ENCODE measurements at regions not wholly inside any gene's neighbourhood (a gene's known extent, or its start where the extent isn't known, plus 50 kb on each side); places are given as distances from the start of the nearest gene placed in this dataset.

- TF ChIP-seq ZIC2 (tag by site-specific recombination; IDR thresholded peaks at IDR 0.05) (no peak), ZBTB20 (tag by site-specific recombination; IDR thresholded peaks at IDR 0.05) (no peak), ZNF157 (tag by site-specific recombination; IDR thresholded peaks at IDR 0.05) (no peak), ZNF548 (tag by site-specific recombination; IDR thresholded peaks at IDR 0.05) (no peak), ZNF140 (tag by site-specific recombination; IDR thresholded peaks at IDR 0.05) (no peak), ZNF391 (tag by site-specific recombination; IDR thresholded peaks at IDR 0.05; ENCODE audit: borderline replicate concordance, low read depth) (no peak), ZNF596 (tag by site-specific recombination; IDR thresholded peaks at IDR 0.05) (no peak), TCF7L2 (IDR thresholded peaks at IDR 0.05; ENCODE audit: borderline replicate concordance, low read depth, low read length) (no peak), ZNF510 (tag by site-specific recombination; IDR thresholded peaks at IDR 0.05; ENCODE audit: insufficient replicate concordance) (no peak), SP2 (tag by site-specific recombination; IDR thresholded peaks at IDR 0.05) (no peak), ZNF37A (tag by site-specific recombination; IDR thresholded peaks at IDR 0.05) (no peak), ZNF660 (tag by site-specific recombination; IDR thresholded peaks at IDR 0.05) (no peak)
- Histone ChIP-seq H3K4me3 (ENCODE audit: low read depth, low read length) (no peak overlapping the region), H3K4me1 (ENCODE audit: control insufficient read depth, insufficient read depth, low read length) (no peaks in the 10 kb centered on the region), H3K27ac (ENCODE audit: extremely low read depth, low read depth, low read length) (no peak overlapping the region), H3K36me3 (ENCODE audit: control insufficient read depth in 2 of 2, insufficient read depth in 1 of 2, low read length in 2 of 2) (no peaks in the 10 kb centered on the region), H3K9me3 (ENCODE audit: control insufficient read depth, insufficient read depth, low read depth, low read length) (no peaks in the 10 kb centered on the region)
- ChIA-PET POLR2A (no interaction called here), CTCF (no interaction called here)
These were observed 64.8 kb upstream of the SGO1 start for GRCh38 chr3:20250786-20251185.

GRCh38 chr3:20250314-20250713 lies 64.3 kb upstream of the SGO1 start:
- CTCF ChIA-PET = no interaction called here
- Histone ChIP-seq H3K4me1 (ENCODE audit: control insufficient read depth, insufficient read depth, low read length) (no peaks in the 10 kb centered on the region), H3K9me3 (ENCODE audit: control insufficient read depth, insufficient read depth, low read depth, low read length) (no peaks in the 10 kb centered on the region), H3K4me3 (ENCODE audit: low read depth, low read length) (no peak overlapping the region), H3K36me3 (ENCODE audit: control insufficient read depth in 2 of 2, insufficient read depth in 1 of 2, low read length in 2 of 2) (no peaks in the 10 kb centered on the region), H3K27ac (ENCODE audit: extremely low read depth, low read depth, low read length) (no peak overlapping the region)
- TF ChIP-seq ZNF366 (tag by site-specific recombination; conservative IDR thresholded peaks at IDR 0.05) = no peak
- no peak for TF ChIP-seq KLF10 (tag by site-specific recombination; IDR thresholded peaks at IDR 0.05)
- TF ChIP-seq HOXC10 (CRISPR knock-in tag; IDR thresholded peaks at IDR 0.05) = no peak
- no peak for TF ChIP-seq SETDB1 (IDR thresholded peaks at IDR 0.05; ENCODE audit: insufficient read length, low read length)
- no peak for TF ChIP-seq ZNF513 (tag by site-specific recombination; IDR thresholded peaks at IDR 0.05)
- no peak for TF ChIP-seq ZNF670 (tag by site-specific recombination; IDR thresholded peaks at IDR 0.05; ENCODE audit: low read depth)
- TF ChIP-seq ZNF529 (tag by site-specific recombination; IDR thresholded peaks at IDR 0.05; ENCODE audit: insufficient replicate concordance) = no peak
- TF ChIP-seq GLIS1 (tag by site-specific recombination; IDR thresholded peaks at IDR 0.05) = no peak
- TF ChIP-seq ZNF184 (tag by site-specific recombination; IDR thresholded peaks at IDR 0.05) = no peak
- no peak for TF ChIP-seq MEIS1 (CRISPR knock-in tag; IDR thresholded peaks at IDR 0.05; ENCODE audit: borderline replicate concordance)
- TF ChIP-seq SCRT2 (tag by site-specific recombination; IDR thresholded peaks at IDR 0.05) = no peak
- POLR2A ChIA-PET = no interaction called here

GRCh38 chr3:20246662-20247061 lies 60.7 kb upstream of the SGO1 start:
- ChIA-PET POLR2A (no interaction called here), CTCF (no interaction called here)
- Histone ChIP-seq H3K36me3 (ENCODE audit: control insufficient read depth in 2 of 2, insufficient read depth in 1 of 2, low read length in 2 of 2) (no peaks in the 10 kb centered on the region), H3K4me1 (ENCODE audit: control insufficient read depth, insufficient read depth, low read length) (no peaks in the 10 kb centered on the region), H3K4me3 (ENCODE audit: low read depth, low read length) (no peak overlapping the region), H3K9me3 (ENCODE audit: control insufficient read depth, insufficient read depth, low read depth, low read length) (no peaks in the 10 kb centered on the region), H3K27ac (ENCODE audit: extremely low read depth, low read depth, low read length) (no peak overlapping the region)
- TF ChIP-seq ZBTB7A (tag by site-specific recombination; IDR thresholded peaks at IDR 0.05; ENCODE audit: low read depth) (no peak), ZNF488 (tag by site-specific recombination; IDR thresholded peaks at IDR 0.05) (no peak), KLF9 (tag by site-specific recombination; IDR thresholded peaks at IDR 0.05; ENCODE audit: low read depth) (no peak), GFI1B (tag by site-specific recombination; IDR thresholded peaks at IDR 0.05) (no peak), BCL11B (tag by site-specific recombination; IDR thresholded peaks at IDR 0.05; ENCODE audit: low read depth) (no peak), ZNF155 (tag by site-specific recombination; IDR thresholded peaks at IDR 0.05) (no peak), ZNF677 (tag by site-specific recombination; IDR thresholded peaks at IDR 0.05) (no peak), ZNF280C (tag by site-specific recombination; IDR thresholded peaks at IDR 0.05) (no peak)
